ENCODE measurements at regions not wholly inside any gene's neighbourhood (a gene's known extent, or its start where the extent isn't known, plus 50 kb on each side); places are given as distances from the start of the nearest gene placed in this dataset.

- CTCF ChIA-PET, result no interaction called here
- TF ChIP-seq CTCF (IDR thresholded peaks at IDR 0.05; ENCODE audit: insufficient read depth in 1 of 2, low read depth in 1 of 2, low read length in 1 of 2, severe bottlenecking in 1 of 2, unreplicated experiment in 1 of 2), result no peak
- no TSS peak for BruUV-seq (replicated peaks)
- no peaks in the 10 kb centered on the region for H3K9me3 Mint-ChIP-seq (ENCODE audit: unreplicated experiment)
- H3K4me3 Mint-ChIP-seq (ENCODE audit: unreplicated experiment), result no peak overlapping the region
- peak in 1 of 2 experiments; percentile 0 for DNase-seq
- H3K27ac Mint-ChIP-seq (ENCODE audit: unreplicated experiment), result no peak overlapping the region
- no peaks in the 10 kb centered on the region for H3K27me3 Mint-ChIP-seq (ENCODE audit: insufficient read depth, unreplicated experiment)
- intact Hi-C loops (cut with micrococcal nuclease; ENCODE audit: unreplicated experiment), result no loop called here
- H3K4me1 ChIP-seq, result no peaks in the 10 kb centered on the region
- H3K27me3 ChIP-seq (replicated peaks; ENCODE audit: control insufficient read depth, insufficient read depth, low read length), result no peaks in the 10 kb centered on the region
- H3K4me1 Mint-ChIP-seq (ENCODE audit: low read depth, unreplicated experiment), result no peaks in the 10 kb centered on the region
- no peaks in the 10 kb centered on the region for H3K9me3 ChIP-seq
- POLR2A ChIA-PET, result no interaction called here
- H3K36me3 ChIP-seq (ENCODE audit: control insufficient read depth, insufficient read depth, low read length), result no peaks in the 10 kb centered on the region
- no peaks in the 10 kb centered on the region for H3K36me3 Mint-ChIP-seq (ENCODE audit: insufficient read depth, unreplicated experiment)
- no peak overlapping the region for H3K4me3 ChIP-seq (ENCODE audit: low read depth, low read length)
Observed at GRCh38 chr17:14784997-14785696, 480.0 kb downstream of the PMP22 start.

- H3K36me3 Mint-ChIP-seq (ENCODE audit: insufficient read depth, unreplicated experiment), result no peaks in the 10 kb centered on the region
- H3K27ac Mint-ChIP-seq (ENCODE audit: unreplicated experiment), result no peak overlapping the region
- H3K36me3 ChIP-seq (ENCODE audit: control insufficient read depth, insufficient read depth, low read length), result no peaks in the 10 kb centered on the region
- no peaks in the 10 kb centered on the region for H3K9me3 ChIP-seq
- ChIA-PET CTCF (no interaction called here), POLR2A (no interaction called here)
- intact Hi-C loops (cut with micrococcal nuclease; ENCODE audit: unreplicated experiment), result no loop called here
- TF ChIP-seq CTCF (IDR thresholded peaks at IDR 0.05; ENCODE audit: insufficient read depth in 1 of 2, low read depth in 1 of 2, low read length in 1 of 2, severe bottlenecking in 1 of 2, unreplicated experiment in 1 of 2), result no peak
- H3K27me3 ChIP-seq (replicated peaks; ENCODE audit: control insufficient read depth, insufficient read depth, low read length), result no peaks in the 10 kb centered on the region
- no peak overlapping the region for H3K4me3 ChIP-seq (ENCODE audit: low read depth, low read length)
- no peaks in the 10 kb centered on the region for H3K4me1 ChIP-seq
- no peaks in the 10 kb centered on the region for H3K9me3 Mint-ChIP-seq (ENCODE audit: unreplicated experiment)
- H3K27me3 Mint-ChIP-seq (ENCODE audit: insufficient read depth, unreplicated experiment), result no peaks in the 10 kb centered on the region
- BruUV-seq (replicated peaks), result no TSS peak
- no peak overlapping the region for H3K4me3 Mint-ChIP-seq (ENCODE audit: unreplicated experiment)
- H3K4me1 Mint-ChIP-seq (ENCODE audit: low read depth, unreplicated experiment), result no peaks in the 10 kb centered on the region
- no peak for DNase-seq
Observed at GRCh38 chr17:14781123-14781522, 480.2 kb downstream of the HS3ST3B1 start.

- Mint-ChIP-seq H3K36me3 (ENCODE audit: insufficient read depth, unreplicated experiment) (no peaks in the 10 kb centered on the region), H3K9me3 (ENCODE audit: unreplicated experiment) (no peaks in the 10 kb centered on the region), H3K4me1 (ENCODE audit: low read depth, unreplicated experiment) (no peaks in the 10 kb centered on the region), H3K27me3 (ENCODE audit: insufficient read depth, unreplicated experiment) (no peaks in the 10 kb centered on the region), H3K27ac (ENCODE audit: unreplicated experiment) (no peak overlapping the region), H3K4me3 (ENCODE audit: unreplicated experiment) (no peak overlapping the region)
- Histone ChIP-seq H3K4me1 (no peaks in the 10 kb centered on the region), H3K9me3 (no peaks in the 10 kb centered on the region), H3K4me3 (ENCODE audit: low read depth, low read length) (no peak overlapping the region), H3K36me3 (ENCODE audit: control insufficient read depth, insufficient read depth, low read length) (no peaks in the 10 kb centered on the region), H3K27me3 (replicated peaks; ENCODE audit: control insufficient read depth, insufficient read depth, low read length) (no peaks in the 10 kb centered on the region)
- ChIA-PET POLR2A (no interaction called here), CTCF (no interaction called here)
- BruUV-seq (replicated peaks), result no TSS peak
- intact Hi-C loops (cut with micrococcal nuclease; ENCODE audit: unreplicated experiment), result no loop called here
- DNase-seq, result no peak
- no peak for TF ChIP-seq CTCF (IDR thresholded peaks at IDR 0.05; ENCODE audit: insufficient read depth in 1 of 2, low read depth in 1 of 2, low read length in 1 of 2, severe bottlenecking in 1 of 2, unreplicated experiment in 1 of 2)
Observed at GRCh38 chr17:14780097-14780651, 479.3 kb downstream of the HS3ST3B1 start.

Data from Caco-2 (cell line).